ENCODE measurements at regions not wholly inside any gene's neighbourhood (a gene's known extent, or its start where the extent isn't known, plus 50 kb on each side); places are given as distances from the start of the nearest gene placed in this dataset.

GRCh38 chr2:195017890-195018289 lies 639.1 kb upstream of the SLC39A10 start:
- in situ Hi-C loops (cut with MboI; ENCODE audit: low sequenced_read_pairs in 4 of 4) (no loop called here), intact Hi-C loops (cut with DNase I; ENCODE audit: low total_unique reads) (no loop called here)
- H3K9me3 ChIP-seq: no peaks in the 10 kb centered on the region
- no peaks in the 10 kb centered on the region for H3K4me1 ChIP-seq
- no peak overlapping the region for H3K27ac ChIP-seq
- DNase-seq (no peak), ATAC-seq (no peak)
- H3K4me3 ChIP-seq: no peak overlapping the region
- H3K36me3 ChIP-seq: no peaks in the 10 kb centered on the region
- no peaks in the 10 kb centered on the region for H3K27me3 ChIP-seq
- no peak for TF ChIP-seq CTCF (IDR thresholded peaks at IDR 0.05 in 4 of 5, conservative IDR thresholded peaks at IDR 0.05 in 1 of 5)
- TF ChIP-seq POLR2A (IDR thresholded peaks at IDR 0.05): no peak

DNA sequence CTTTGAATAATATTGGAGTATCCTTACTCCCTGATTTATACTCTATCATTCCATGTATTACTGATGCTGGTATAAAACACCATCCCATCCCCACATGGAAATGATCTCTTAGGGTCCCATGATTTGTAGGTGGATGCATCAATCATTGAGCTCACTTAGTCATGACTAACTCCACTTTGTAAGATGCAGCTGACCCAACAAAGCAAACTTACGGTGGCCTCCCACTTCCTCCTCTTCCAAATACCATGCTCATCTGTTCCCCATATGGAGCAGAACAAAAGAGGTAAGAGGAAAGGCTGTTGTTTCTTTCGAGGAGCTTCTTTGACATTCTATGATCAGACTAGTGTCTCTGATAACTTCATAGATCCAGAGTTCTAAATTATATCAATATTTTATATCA lies 640.2 kb upstream of the SLC39A10 start:
- H3K27ac ChIP-seq: no peak overlapping the region
- H3K4me3 ChIP-seq: no peak overlapping the region
- intact Hi-C loops (cut with DNase I; ENCODE audit: low total_unique reads) (no loop called here), in situ Hi-C loops (cut with MboI; ENCODE audit: low sequenced_read_pairs in 4 of 4) (no loop called here)
- DNase-seq: no peak
- no peaks in the 10 kb centered on the region for H3K4me1 ChIP-seq
- TF ChIP-seq POLR2A (IDR thresholded peaks at IDR 0.05) (no peak), CTCF (IDR thresholded peaks at IDR 0.05 in 4 of 5, conservative IDR thresholded peaks at IDR 0.05 in 1 of 5) (no peak)
- no peak for ATAC-seq
- no peaks in the 10 kb centered on the region for H3K36me3 ChIP-seq
- no peaks in the 10 kb centered on the region for H3K27me3 ChIP-seq
- no peaks in the 10 kb centered on the region for H3K9me3 ChIP-seq

- intact Hi-C loops (cut with DNase I; ENCODE audit: low total_unique reads): no loop called here
- TF ChIP-seq CTCF (IDR thresholded peaks at IDR 0.05 in 4 of 5, conservative IDR thresholded peaks at IDR 0.05 in 1 of 5) (no peak), POLR2A (IDR thresholded peaks at IDR 0.05) (no peak)
- no peaks in the 10 kb centered on the region for H3K4me1 ChIP-seq
- no peaks in the 10 kb centered on the region for H3K27me3 ChIP-seq
- in situ Hi-C loops (cut with MboI; ENCODE audit: low sequenced_read_pairs in 4 of 4): no loop called here
- H3K36me3 ChIP-seq: no peaks in the 10 kb centered on the region
- DNase-seq (no peak), ATAC-seq (peak; percentile 36 to 69)
- H3K4me3 ChIP-seq: no peak overlapping the region
- H3K9me3 ChIP-seq: no peaks in the 10 kb centered on the region
- no peak overlapping the region for H3K27ac ChIP-seq
Observed at GRCh38 chr2:195009202-195009601, 647.8 kb upstream of the SLC39A10 start.

- intact Hi-C loops (cut with DNase I; ENCODE audit: low total_unique reads): no loop called here
- no peak for ATAC-seq
- no peaks in the 10 kb centered on the region for H3K36me3 ChIP-seq
Observed at GRCh38 chr2:195006856-195007255, 650.2 kb upstream of the SLC39A10 start.

More at GRCh38 chr2:195006856-195007255, 650.2 kb upstream of the SLC39A10 start:
- Histone ChIP-seq H3K4me1 (no peaks in the 10 kb centered on the region), H3K4me3 (no peak overlapping the region), H3K9me3 (no peaks in the 10 kb centered on the region), H3K27me3 (no peaks in the 10 kb centered on the region), H3K27ac (no peak overlapping the region)
- in situ Hi-C loops (cut with MboI; ENCODE audit: low sequenced_read_pairs in 4 of 4): no loop called here
- TF ChIP-seq CTCF (IDR thresholded peaks at IDR 0.05 in 4 of 5, conservative IDR thresholded peaks at IDR 0.05 in 1 of 5): no peak
- TF ChIP-seq POLR2A (IDR thresholded peaks at IDR 0.05): no peak
- no peak for DNase-seq
